Cerebellar nuclear complex (tissue), 1 donor: ENCODE measurements at regions not wholly inside any gene's neighbourhood (a gene's known extent, or its start where the extent isn't known, plus 50 kb on each side); places are given as distances from the start of the nearest gene placed in this dataset.
"Not testable (repeated sequence)": the region's sequence is repeated elsewhere in the genome, so short reads cannot be mapped to it uniquely, and the experiment has no call there.

Source experiments
- DNase-seq, 2 experiments: peaks; one replicate each; lab custom pipeline; 2025; lab: John Stamatoyannopoulos, UW

- no peak for DNase-seq
These were observed 598.2 kb downstream of the TRIML1 start for GRCh38 chr4:188737251-188738002.

- DNase-seq: not testable (repeated sequence)
These were observed 599.0 kb downstream of the TRIML1 start for GRCh38 chr4:188738290-188738689.

DNA sequence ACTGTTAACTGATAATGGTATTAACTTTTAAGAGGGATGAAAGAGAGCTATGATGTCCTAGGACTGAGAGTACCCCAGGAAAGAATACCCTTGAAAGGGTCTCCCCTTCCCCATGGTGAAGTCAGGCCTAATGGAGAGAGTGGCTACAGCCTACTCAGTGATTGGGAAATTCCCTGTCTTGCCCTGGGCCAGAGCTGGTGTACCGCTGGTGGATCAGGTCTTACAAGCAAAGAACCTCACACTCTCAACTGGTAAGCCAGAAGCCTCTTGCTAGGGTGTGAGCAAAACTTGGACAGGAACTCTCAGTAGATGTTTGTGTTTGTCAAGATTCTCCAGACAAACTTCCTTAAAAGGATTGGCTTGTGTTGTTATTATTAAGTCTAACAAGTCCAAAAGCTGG lies 600.9 kb downstream of the TRIML1 start:
- not testable (repeated sequence) for DNase-seq

DNA sequence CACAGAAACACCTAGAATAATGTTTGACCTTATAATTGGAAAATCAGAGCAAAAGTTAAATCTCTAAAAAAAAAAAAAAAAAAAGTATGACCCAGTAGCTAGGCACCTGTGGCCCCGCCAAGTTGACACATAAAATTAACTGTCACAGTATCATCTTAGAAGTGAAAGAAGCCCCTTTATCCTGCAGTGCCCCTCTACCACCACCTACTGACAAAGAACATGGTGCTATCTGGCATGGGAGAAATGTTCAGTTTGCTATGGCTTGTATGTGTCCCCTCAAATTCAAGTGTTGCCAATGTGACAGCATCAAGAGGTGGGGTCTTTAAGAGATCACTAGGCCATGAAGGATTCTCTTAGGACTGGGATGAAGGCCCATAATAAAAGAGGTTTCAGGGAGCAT lies 601.5 kb downstream of the TRIML1 start:
- not testable (repeated sequence) for DNase-seq

DNA sequence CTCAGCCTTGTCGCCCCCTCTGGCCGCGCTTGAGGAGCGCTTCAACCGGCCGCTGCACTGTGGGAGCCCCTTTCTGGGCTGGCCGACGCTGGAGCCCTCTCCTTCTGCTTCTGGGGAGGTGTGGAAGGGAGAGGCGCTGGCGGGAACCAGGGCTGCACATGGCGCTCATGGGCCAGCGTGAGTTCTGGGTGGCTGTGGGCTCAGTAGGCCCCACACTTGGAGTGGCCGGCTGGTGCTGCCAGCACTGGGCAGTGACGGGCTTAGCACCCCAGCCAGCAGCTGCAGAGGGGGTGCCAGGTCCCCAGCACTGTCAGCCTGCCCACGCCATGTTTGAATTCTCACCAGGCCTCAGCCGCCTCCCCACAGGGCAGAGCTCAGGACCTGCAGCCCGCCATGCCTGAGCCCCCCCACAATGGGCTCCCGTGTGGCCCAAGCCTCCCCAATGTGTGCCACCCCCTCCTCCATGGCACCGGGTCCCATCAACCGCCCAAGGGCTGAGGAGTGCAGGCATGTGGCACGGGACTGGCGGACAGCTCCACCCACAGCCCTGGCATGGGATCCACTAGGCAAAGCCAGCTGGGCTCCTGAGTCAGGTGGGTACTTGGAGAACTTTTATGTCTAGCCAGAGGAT lies 615.2 kb downstream of the TRIML1 start:
- no peak for DNase-seq

- no peak for DNase-seq
These were observed 628.3 kb downstream of the TRIML1 start for GRCh38 chr4:188767496-188767895.

- DNase-seq: no peak
These were observed 639.7 kb downstream of the TRIML1 start for GRCh38 chr4:188778905-188779304.

GRCh38 chr4:188779581-188779980 lies 640.3 kb downstream of the TRIML1 start:
- DNase-seq: no peak

DNA sequence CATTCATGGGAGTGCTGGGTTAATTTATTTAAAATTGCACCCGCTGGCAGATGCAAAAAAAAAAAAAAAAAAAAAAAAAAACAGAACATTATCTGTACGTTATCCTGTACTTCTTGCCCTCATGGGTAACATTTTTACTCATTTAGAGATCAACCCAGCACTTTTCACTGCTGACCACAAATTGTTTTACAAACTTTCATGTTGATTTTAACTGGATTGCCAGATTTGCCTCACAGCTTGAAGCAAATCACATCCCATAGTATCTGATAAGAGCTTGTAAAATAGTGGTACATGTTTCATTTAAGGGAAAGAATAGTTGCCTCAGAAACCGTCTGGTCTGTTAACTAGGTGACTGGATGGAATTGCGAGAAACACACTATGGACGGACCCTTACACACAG lies 640.8 kb downstream of the TRIML1 start:
- DNase-seq: no peak

DNA sequence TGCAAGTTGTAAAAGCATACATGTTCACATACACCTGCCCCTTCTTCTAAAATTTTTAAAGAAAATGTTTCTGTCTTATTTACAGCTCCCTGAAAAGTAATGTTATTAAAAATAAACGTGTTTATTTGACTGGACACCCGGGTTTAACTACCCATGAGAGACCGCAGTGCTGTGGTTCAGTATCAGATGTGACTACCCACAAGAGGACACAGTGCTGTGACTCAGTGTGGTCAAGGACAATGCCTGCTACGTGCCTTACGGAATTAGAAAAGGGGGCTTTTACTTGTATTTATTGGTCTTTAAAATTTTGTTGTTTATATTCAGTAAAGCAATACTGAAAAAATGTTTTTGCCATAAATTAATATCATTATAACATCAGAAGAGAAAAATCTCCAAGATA lies 641.4 kb downstream of the TRIML1 start:
- DNase-seq: no peak

- DNase-seq: no peak
These were observed 642.4 kb downstream of the TRIML1 start for GRCh38 chr4:188781655-188782054.

DNA sequence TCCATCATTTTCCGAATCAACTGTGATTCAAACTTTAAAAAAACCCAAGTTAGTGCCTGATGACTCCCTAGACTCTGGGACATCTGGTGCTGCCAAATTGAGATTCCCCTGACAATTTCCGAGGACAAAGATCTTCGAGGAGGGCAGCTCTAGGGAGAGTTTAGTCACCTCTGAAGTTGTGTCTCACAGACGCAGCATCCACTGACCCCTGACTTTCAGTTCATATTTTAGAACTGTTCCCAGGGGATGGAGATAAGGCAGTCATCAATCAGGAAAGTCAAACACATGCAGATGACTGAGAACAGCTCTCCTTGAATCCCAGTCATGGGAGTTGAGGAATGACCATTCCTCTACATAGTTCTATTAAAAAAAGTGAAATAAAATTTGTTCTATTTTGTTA lies 643.9 kb downstream of the TRIML1 start:
- DNase-seq: no peak

- no peak for DNase-seq
These were observed 644.4 kb downstream of the TRIML1 start for GRCh38 chr4:188783606-188784160.

GRCh38 chr4:188796600-188796999 lies 657.4 kb downstream of the TRIML1 start:
- not testable (repeated sequence) for DNase-seq

GRCh38 chr4:188797011-188797410 lies 657.8 kb downstream of the TRIML1 start:
- DNase-seq: not testable (repeated sequence)

GRCh38 chr4:188804861-188805260 lies 665.6 kb downstream of the TRIML1 start:
- no peak for DNase-seq

DNA sequence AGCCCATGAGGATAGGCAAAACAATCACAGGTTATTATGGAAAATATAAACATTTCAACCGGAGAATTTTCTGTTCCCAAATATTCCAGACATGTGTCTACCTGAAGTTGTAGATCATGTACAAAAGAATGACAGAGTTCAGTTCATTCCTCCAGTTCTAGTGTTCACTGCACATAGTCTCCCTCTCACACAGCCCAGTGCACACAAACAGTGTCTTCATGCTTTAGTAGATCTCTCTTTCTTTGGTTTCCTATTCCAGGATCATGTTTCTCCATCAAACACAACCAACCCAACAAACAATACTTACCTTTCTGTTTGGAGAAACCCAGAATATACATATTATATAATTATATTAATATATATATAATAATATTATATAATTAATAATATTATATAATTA lies 671.9 kb downstream of the TRIML1 start:
- no peak for DNase-seq

- no peak for DNase-seq
These were observed 673.4 kb downstream of the TRIML1 start for GRCh38 chr4:188812644-188813043.

- DNase-seq: no peak
These were observed 679.1 kb downstream of the TRIML1 start for GRCh38 chr4:188818300-188818699.

DNA sequence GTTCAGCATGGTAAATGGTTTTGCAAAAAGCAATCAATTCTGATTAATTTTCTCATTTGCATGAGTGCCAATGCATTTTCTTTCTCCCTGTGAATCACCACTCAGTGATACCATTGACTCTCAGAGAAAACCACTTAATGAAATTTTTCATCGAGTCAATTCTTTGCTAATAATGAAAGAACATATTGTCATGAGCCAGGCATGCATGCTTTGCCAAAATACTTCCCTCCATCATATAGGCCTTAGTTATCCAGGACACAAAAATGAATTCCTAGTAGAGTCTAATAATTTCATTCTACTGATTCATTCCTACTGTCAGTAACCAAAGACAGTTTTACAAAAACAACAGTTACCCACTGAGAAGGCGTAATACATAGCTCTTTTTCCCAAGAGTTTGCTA lies 680.0 kb downstream of the TRIML1 start:
- no peak for DNase-seq

- DNase-seq: no peak
These were observed 682.3 kb downstream of the TRIML1 start for GRCh38 chr4:188821500-188821899.

DNA sequence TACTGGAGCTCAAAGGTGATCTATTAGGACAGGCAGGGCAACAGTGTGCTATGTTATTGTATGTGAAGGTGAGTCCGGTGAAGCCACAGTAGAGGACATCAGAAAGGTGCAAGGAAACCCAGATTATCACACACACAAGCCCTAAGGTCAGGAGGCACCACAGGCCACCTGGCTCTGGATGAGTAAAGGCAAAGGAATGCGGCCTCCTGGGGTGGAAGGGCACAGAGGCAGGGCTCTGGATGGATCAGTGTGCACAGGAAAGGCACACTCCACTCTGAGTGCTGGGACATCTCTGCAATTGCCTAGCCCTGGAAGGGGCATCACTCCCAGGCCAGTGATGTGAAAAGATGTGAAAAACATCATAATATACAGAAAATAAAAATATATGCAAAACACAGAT lies 683.5 kb downstream of the TRIML1 start:
- DNase-seq: no peak

- DNase-seq: no peak
These were observed 685.3 kb downstream of the TRIML1 start for GRCh38 chr4:188824553-188824952.
